H1 (cell line): ENCODE measurements at regions not wholly inside any gene's neighbourhood (a gene's known extent, or its start where the extent isn't known, plus 50 kb on each side); places are given as distances from the start of the nearest gene placed in this dataset.

Experiments used
- CTCF ChIA-PET: fragments of 300-600 bp; sonication (Branson Sonifier 250); formaldehyde crosslinking; loops from one replicate; lab custom pipeline; 2021; ENCODE audit not compliant: partially characterized antibody; lab: Charles Lee
- POLR2A ChIA-PET: fragments of 300-600 bp; sonication (Branson Sonifier 250); formaldehyde crosslinking; loops from one replicate; lab custom pipeline; 2021; ENCODE audit warnings: inconsistent platforms; ENCODE audit not compliant: partially characterized antibody; lab: Charles Lee
- DNase-seq, 2 experiments: peaks; one replicate each; pipeline versions ENCODE4 v3.0.0 to v3.0.0-alpha.2; 2010 to 2022; ENCODE audit warnings: low spot score in 2 of 2, low read depth in 1 of 2, mixed read lengths in 1 of 2
- FAIRE-seq: peaks from 2 replicates; lab custom pipeline; 2011; peaks lifted over from hg19 to GRCh38; lab: Jason Lieb, UNC
- H2AFZ ChIP-seq: 2 replicates; pipeline ENCODE4 v1.8.1; 2012; ENCODE audit warnings: low read length, inconsistent platforms
- H2AK5ac ChIP-seq: 2 replicates; pipeline ENCODE4 v1.6.1; 2013; ENCODE audit warnings: low read depth, low read length
- H2BK120ac ChIP-seq: replicated peaks from 2 replicates; pipeline ENCODE3; 2013; ENCODE audit warnings: low read depth, low read length, inconsistent platforms
- H2BK12ac ChIP-seq: 2 replicates; pipeline ENCODE4 v1.6.1; 2013; ENCODE audit warnings: low read depth, low read length
- H2BK15ac ChIP-seq: 2 replicates; pipeline ENCODE4 v1.6.1; 2013; ENCODE audit warnings: low read length
- H2BK20ac ChIP-seq: 2 replicates; pipeline ENCODE4 v1.6.1; 2013; ENCODE audit warnings: low read length
- H2BK5ac ChIP-seq: 2 replicates; pipeline ENCODE4 v1.6.1; 2013; ENCODE audit warnings: low read depth, low read length
- H3K14ac ChIP-seq: 2 replicates; pipeline ENCODE4 v1.6.1; 2013; ENCODE audit warnings: inconsistent platforms; ENCODE audit not compliant: insufficient read length
- H3K18ac ChIP-seq: 2 replicates; pipeline ENCODE4 v1.6.1; 2013; ENCODE audit warnings: low read length; ENCODE audit errors: extremely low read depth
- H3K23ac ChIP-seq: 2 replicates; pipeline ENCODE4 v1.6.1; 2013; ENCODE audit warnings: inconsistent platforms; ENCODE audit not compliant: insufficient read length
- H3K23me2 ChIP-seq: 2 replicates; pipeline ENCODE4 v1.6.1; 2013; ENCODE audit warnings: low read depth, low read length
- H3K27ac ChIP-seq: 2 replicates; pipeline ENCODE4 v1.6.1; 2011; ENCODE audit warnings: low read depth, low read length, inconsistent platforms
- H3K27me3 ChIP-seq, 4 experiments: replicated peaks in 1 of 4; 1 replicate in 1 of 4; 2 replicates in 3 of 4; pipeline versions ENCODE4 v1.6.1 to v1.8.1; 2011 to 2013; ENCODE audit warnings: low read length in 3 of 4, mild to moderate bottlenecking in 3 of 4, inconsistent platforms in 2 of 4, mixed read lengths in 2 of 4, moderate library complexity in 1 of 4; ENCODE audit not compliant: control insufficient read depth in 3 of 4, insufficient read depth in 3 of 4; ENCODE audit errors: extremely low read depth in 1 of 4
- H3K36me3 ChIP-seq, 4 experiments: 2 replicates each; pipeline versions ENCODE4 v1.6.1 to v1.8.1; 2011 to 2013; ENCODE audit warnings: mild to moderate bottlenecking in 4 of 4, low read length in 3 of 4, moderate library complexity in 2 of 4, control low read depth in 1 of 4, inconsistent platforms in 1 of 4; ENCODE audit not compliant: insufficient read depth in 4 of 4, control insufficient read depth in 2 of 4
- H3K4ac ChIP-seq: replicated peaks from 2 replicates; pipeline ENCODE3; 2013; ENCODE audit warnings: low read length, low read depth, mixed read lengths, inconsistent platforms; ENCODE audit not compliant: insufficient read length
- H3K4me1 ChIP-seq, 4 experiments: replicated peaks in 1 of 4; 1 replicate in 1 of 4; 2 replicates in 3 of 4; pipeline versions ENCODE4 v1.6.1 to v1.8.1; 2011 to 2013; ENCODE audit warnings: low read length in 3 of 4, inconsistent platforms in 2 of 4, mixed read lengths in 1 of 4; ENCODE audit not compliant: insufficient read depth in 4 of 4, control insufficient read depth in 3 of 4
- H3K4me2 ChIP-seq, 2 experiments: 2 replicates each; pipeline versions ENCODE4 v1.6.1 to v1.8.1; 2011 to 2013; ENCODE audit warnings: low read depth in 2 of 2, low read length in 2 of 2, control low read depth in 1 of 2, inconsistent platforms in 1 of 2, mild to moderate bottlenecking in 1 of 2; ENCODE audit not compliant: insufficient read depth in 1 of 2
- H3K4me3 ChIP-seq, 4 experiments: fragments of 200-600, 300-600 bp in 1 of 4; sonication (generic), shearing (Covaris generic), sonication (Bioruptor Twin) in 1 of 4; 2 replicates each; pipeline versions ENCODE4 v1.5.1 to v1.8.1; 2011 to 2016; ENCODE audit warnings: low read length in 4 of 4, low read depth in 3 of 4, control low read depth in 2 of 4, inconsistent platforms in 2 of 4, mild to moderate bottlenecking in 2 of 4, mixed read lengths in 1 of 4, moderate library complexity in 1 of 4; ENCODE audit not compliant: insufficient read depth in 2 of 4; ENCODE audit errors: extremely low read depth in 1 of 4
- H3K56ac ChIP-seq: replicated peaks from 2 replicates; pipeline ENCODE3; 2013; ENCODE audit warnings: low read depth, mild to moderate bottlenecking, mixed read lengths, low read length, inconsistent platforms; ENCODE audit not compliant: insufficient read length
- H3K79me1 ChIP-seq: 2 replicates; pipeline ENCODE4 v1.6.1; 2013; ENCODE audit warnings: low read depth, low read length, control low read depth
- H3K79me2 ChIP-seq, 2 experiments: 2 replicates each; pipeline versions ENCODE4 v1.6.1 to v1.8.1; 2012 to 2013; ENCODE audit warnings: low read length in 2 of 2, mild to moderate bottlenecking in 2 of 2, inconsistent platforms in 1 of 2; ENCODE audit not compliant: insufficient read depth in 2 of 2, control insufficient read depth in 1 of 2
- H3K9ac ChIP-seq, 4 experiments: replicated peaks in 1 of 4; 1 replicate in 1 of 4; 2 replicates in 3 of 4; pipeline versions ENCODE4 v1.6.1 to v1.8.1; 2011 to 2013; ENCODE audit warnings: low read depth in 3 of 4, low read length in 3 of 4, control low read depth in 2 of 4, mild to moderate bottlenecking in 2 of 4, moderate library complexity in 2 of 4, inconsistent platforms in 1 of 4; ENCODE audit errors: extremely low read depth in 1 of 4
- H3K9me3 ChIP-seq, 2 experiments: 2 replicates each; pipeline versions ENCODE4 v1.6.1 to v1.8.1; 2012 to 2013; ENCODE audit warnings: mild to moderate bottlenecking in 2 of 2, moderate library complexity in 2 of 2, control low read depth in 1 of 2, inconsistent platforms in 1 of 2, low read depth in 1 of 2, low read length in 1 of 2, mixed read lengths in 1 of 2; ENCODE audit not compliant: insufficient read depth in 2 of 2
- H4K20me1 ChIP-seq, 2 experiments: replicated peaks in 1 of 2; 2 replicates each; pipeline versions ENCODE3 to v1.8.1; 2011 to 2013; ENCODE audit warnings: inconsistent platforms in 2 of 2, low read length in 2 of 2, mild to moderate bottlenecking in 1 of 2; ENCODE audit not compliant: insufficient read depth in 2 of 2, control insufficient read depth in 1 of 2
- H4K5ac ChIP-seq: 2 replicates; pipeline ENCODE4 v1.6.1; 2013; ENCODE audit warnings: low read length, low read depth, mixed read lengths, inconsistent platforms; ENCODE audit not compliant: insufficient read length
- H4K8ac ChIP-seq: 2 replicates; pipeline ENCODE4 v1.8.0; 2013; ENCODE audit warnings: mild to moderate bottlenecking, moderate library complexity, low read length, inconsistent platforms; ENCODE audit not compliant: insufficient read depth; ENCODE audit errors: extremely low read depth
- H4K91ac ChIP-seq: replicated peaks from 2 replicates; pipeline ENCODE3; 2013; ENCODE audit warnings: low read length, mixed read lengths, inconsistent platforms; ENCODE audit not compliant: insufficient read length
- ASH2L ChIP-seq: fragments of 200-600, 300-600 bp; sonication (generic); IDR thresholded peaks from one replicate; pipeline ENCODE4 v1.7.1; 2017; ENCODE audit warnings: low read length
- BCL11A ChIP-seq, 2 experiments: IDR thresholded peaks; one replicate each; pipeline ENCODE4 v1.6.1; 2011; ENCODE audit warnings: low read depth in 2 of 2, low read length in 2 of 2, mild to moderate bottlenecking in 2 of 2
- CBX5 ChIP-seq: fragments of 300-800, 300-1000 bp; sonication (generic); IDR thresholded peaks from 2 replicates; pipeline ENCODE4 v1.7.1; 2016; ENCODE audit warnings: antibody characterized with exemption, low read length, low read depth
- E2F6 ChIP-seq: IDR thresholded peaks from 2 replicates; pipeline ENCODE4 v1.6.1; 2012; ENCODE audit warnings: inconsistent platforms
- FOSL1 ChIP-seq: IDR thresholded peaks from 2 replicates; pipeline ENCODE4 v1.6.1; 2011; ENCODE audit warnings: mild to moderate bottlenecking, low read depth, low read length, moderate library complexity; ENCODE audit not compliant: insufficient read depth
- HDAC6 ChIP-seq: IDR thresholded peaks from one replicate; pipeline ENCODE4 v1.7.1; 2012; ENCODE audit warnings: low read depth, mild to moderate bottlenecking, inconsistent platforms, low read length, moderate library complexity
- NRF1 ChIP-seq: IDR thresholded peaks from 2 replicates; pipeline ENCODE4 v1.6.1; 2011; ENCODE audit warnings: mild to moderate bottlenecking, low read depth, low read length, improper control_type of control experiment
- SIN3A ChIP-seq, 2 experiments: IDR thresholded peaks in 1 of 2; conservative IDR thresholded peaks in 1 of 2; 2 replicates each; pipeline ENCODE4 v1.6.1; 2011 to 2012; ENCODE audit warnings: low read length in 2 of 2, improper control_type of control experiment in 1 of 2, low read depth in 1 of 2, mild to moderate bottlenecking in 1 of 2
- SUZ12 ChIP-seq: fragments of 200-600 bp; sonication (generic); IDR thresholded peaks from 2 replicates; pipeline ENCODE4 v1.6.1; 2012; ENCODE audit warnings: mild to moderate bottlenecking, inconsistent platforms, low read length, moderate library complexity, mixed read lengths
- USF2 ChIP-seq: IDR thresholded peaks from 2 replicates; pipeline ENCODE4 v1.6.1; 2011; ENCODE audit warnings: low read length, improper control_type of control experiment
- ZNF274 ChIP-seq: IDR thresholded peaks from 2 replicates; pipeline ENCODE4 v1.7.0; 2012; ENCODE audit warnings: low read length, borderline replicate concordance; ENCODE audit errors: extremely low read depth
- whole genome bisulfite sequencing, 2 experiments: shearing (Covaris generic) in 1 of 2; methylation state at CpG; one replicate each; pipeline versions ENCODE4 v1.1.6 to v1.1.7; 2013 to 2015; ENCODE audit warnings: low lambda C conversion rate in 2 of 2, mixed read lengths in 2 of 2, inconsistent platforms in 1 of 2, low coverage in 1 of 2, missing lambda C conversion rate in 1 of 2; ENCODE audit not compliant: insufficient replicate concordance in 2 of 2, insufficient coverage in 1 of 2, insufficient read length in 1 of 2; ENCODE audit errors: extremely low coverage in 1 of 2, missing lambda C conversion rate in 1 of 2; 5-methylcytosine and 5-hydroxymethylcytosine counted together

DNA sequence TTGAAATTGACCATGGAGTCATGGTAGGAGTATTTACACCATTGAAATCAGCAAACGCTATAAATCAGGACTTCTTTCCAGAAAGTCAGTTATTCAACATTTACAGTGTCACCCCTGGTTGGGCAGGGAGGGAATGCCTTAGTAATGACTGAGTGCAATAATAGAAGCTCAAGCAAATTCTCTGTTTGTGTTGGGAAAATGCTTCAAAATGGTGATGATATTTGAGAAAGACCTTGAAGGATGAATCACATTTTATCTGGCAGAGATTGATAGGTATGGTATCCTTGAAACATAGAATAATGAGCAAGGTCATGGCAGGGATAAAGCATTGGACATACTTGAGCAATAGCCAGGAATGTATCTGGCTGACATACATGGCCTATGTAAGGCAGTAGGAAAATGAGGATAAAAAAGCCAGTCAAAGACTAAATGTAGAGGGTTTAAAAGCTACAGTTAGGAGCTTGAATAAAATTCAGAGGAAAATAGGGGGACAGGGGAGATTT is 248.7 kb downstream of the FMR1NB start:
- 90% methylated on average over 1 of the region's 1 CpG; no CpG with 5 or more reads in 1 of the 2 experiments for WGBS, 2 experiments
- CTCF ChIA-PET: no interaction called here
- FAIRE-seq: no peak

More for the DNA sequence above, 248.7 kb downstream of the FMR1NB start:
- H3K14ac ChIP-seq: no peak overlapping the region
- H3K18ac ChIP-seq: no peak overlapping the region
- no peaks in the 10 kb centered on the region for H3K4me1 ChIP-seq
- H3K9me3 ChIP-seq: no peaks in the 10 kb centered on the region
- TF ChIP-seq SUZ12: no peak
- no peak for TF ChIP-seq E2F6
- TF ChIP-seq USF2: no peak
- TF ChIP-seq ASH2L: no peak
- TF ChIP-seq HDAC6: no peak
- TF ChIP-seq BCL11A (IDR thresholded peaks at IDR 0.05; ENCODE audit: low read depth in 2 of 2, low read length in 2 of 2): no peak
- TF ChIP-seq FOSL1: no peak
- TF ChIP-seq SIN3A (conservative IDR thresholded peaks at IDR 0.05 in 1 of 2, IDR thresholded peaks at IDR 0.05 in 1 of 2; ENCODE audit: low read depth in 1 of 2, low read length in 2 of 2): no peak
- no peak for TF ChIP-seq NRF1
- no peak for TF ChIP-seq ZNF274
- no peak for TF ChIP-seq CBX5
- DNase-seq: no peak
- no peaks in the 10 kb centered on the region for H3K36me3 ChIP-seq
- no peaks in the 10 kb centered on the region for H4K20me1 ChIP-seq
- H3K4me3 ChIP-seq: no peak overlapping the region
- no peak overlapping the region for H2BK5ac ChIP-seq
- H4K8ac ChIP-seq: no peak overlapping the region
- H2BK20ac ChIP-seq: no peak overlapping the region
- H3K4ac ChIP-seq: no peak overlapping the region
- H3K79me1 ChIP-seq: no peaks in the 10 kb centered on the region
- H2BK12ac ChIP-seq: no peak overlapping the region
- no peak overlapping the region for H3K4me2 ChIP-seq
- no peak overlapping the region for H4K5ac ChIP-seq
- H3K79me2 ChIP-seq: no peaks in the 10 kb centered on the region
- POLR2A ChIA-PET: no interaction called here
- no peak overlapping the region for H3K9ac ChIP-seq
- H2AFZ ChIP-seq: no peak overlapping the region
- no peak overlapping the region for H2BK15ac ChIP-seq
- H2BK120ac ChIP-seq: no peak overlapping the region
- no peak overlapping the region for H3K56ac ChIP-seq
- no peaks in the 10 kb centered on the region for H3K27me3 ChIP-seq
- H3K23ac ChIP-seq: no peak overlapping the region
- no peak overlapping the region for H3K27ac ChIP-seq
- H4K91ac ChIP-seq: no peak overlapping the region
- no peak overlapping the region for H2AK5ac ChIP-seq
- no peaks in the 10 kb centered on the region for H3K23me2 ChIP-seq
